ENCODE measurements at regions not wholly inside any gene's neighbourhood (a gene's known extent, or its start where the extent isn't known, plus 50 kb on each side); places are given as distances from the start of the nearest gene placed in this dataset.
"Not testable (repeated sequence)": the region's sequence is repeated elsewhere in the genome, so short reads cannot be mapped to it uniquely, and the experiment has no call there.

- Mint-ChIP-seq H3K9me3 (no peaks in the 10 kb centered on the region), H3K4me3 (no peak overlapping the region), H3K4me1 (ENCODE audit: low read depth) (no peaks in the 10 kb centered on the region), H3K27me3 (peaks cover 45% of the 10 kb centered on the region), H3K36me3 (ENCODE audit: low read depth) (no peaks in the 10 kb centered on the region), H3K27ac (no peak overlapping the region)
- DNase-seq: no peak
These were observed 179.2 kb downstream of the PTPN11 start for GRCh38 chr12:112597986-112598385.

- no peaks in the 10 kb centered on the region for H3K9me3 Mint-ChIP-seq
- no peaks in the 10 kb centered on the region for H3K4me1 Mint-ChIP-seq (ENCODE audit: low read depth)
- no peak overlapping the region for H3K4me3 Mint-ChIP-seq
- no peaks in the 10 kb centered on the region for H3K36me3 Mint-ChIP-seq (ENCODE audit: low read depth)
- DNase-seq: no peak
- no peak overlapping the region for H3K27ac Mint-ChIP-seq
- peaks cover 48% of the 10 kb centered on the region for H3K27me3 Mint-ChIP-seq
These were observed 179.9 kb downstream of the PTPN11 start for GRCh38 chr12:112598626-112599025.

- H3K4me1 Mint-ChIP-seq (ENCODE audit: low read depth): no peaks in the 10 kb centered on the region
- H3K4me3 Mint-ChIP-seq: no peak overlapping the region
- peaks cover 57% of the 10 kb centered on the region for H3K27me3 Mint-ChIP-seq
- H3K9me3 Mint-ChIP-seq: no peaks in the 10 kb centered on the region
- no peaks in the 10 kb centered on the region for H3K36me3 Mint-ChIP-seq (ENCODE audit: low read depth)
- no peak for DNase-seq
- H3K27ac Mint-ChIP-seq: no peak overlapping the region
These were observed 181.1 kb downstream of the PTPN11 start for GRCh38 chr12:112599871-112600270.

- H3K27ac Mint-ChIP-seq: no peak overlapping the region
These were observed 183.4 kb downstream of the PTPN11 start for GRCh38 chr12:112602150-112602549.

GRCh38 chr12:112606611-112607365 is 184.8 kb upstream of the RPH3A start:
- peaks cover 35% of the 10 kb centered on the region for H3K27me3 Mint-ChIP-seq
- H3K36me3 Mint-ChIP-seq (ENCODE audit: low read depth): no peaks in the 10 kb centered on the region
- no peak for DNase-seq
- no peak overlapping the region for H3K4me3 Mint-ChIP-seq
- H3K27ac Mint-ChIP-seq: no peak overlapping the region
- no peaks in the 10 kb centered on the region for H3K9me3 Mint-ChIP-seq
- no peaks in the 10 kb centered on the region for H3K4me1 Mint-ChIP-seq (ENCODE audit: low read depth)

More at GRCh38 chr12:112602150-112602549, 183.4 kb downstream of the PTPN11 start:
- no peak for DNase-seq
- Mint-ChIP-seq H3K4me1 (ENCODE audit: low read depth) (no peaks in the 10 kb centered on the region), H3K27me3 (peaks cover 47% of the 10 kb centered on the region), H3K9me3 (no peaks in the 10 kb centered on the region), H3K4me3 (no peak overlapping the region), H3K36me3 (ENCODE audit: low read depth) (no peaks in the 10 kb centered on the region)

GRCh38 chr12:112607427-112607826 is 184.1 kb upstream of the RPH3A start:
- no peak for DNase-seq
- no peak overlapping the region for H3K27ac Mint-ChIP-seq

GRCh38 chr12:112611908-112612307 is 179.6 kb upstream of the RPH3A start:
- H3K27me3 Mint-ChIP-seq: peaks cover 38% of the 10 kb centered on the region
- H3K4me3 Mint-ChIP-seq: no peak overlapping the region
- no peak for DNase-seq
- no peak overlapping the region for H3K27ac Mint-ChIP-seq
- no peaks in the 10 kb centered on the region for H3K4me1 Mint-ChIP-seq (ENCODE audit: low read depth)
- no peaks in the 10 kb centered on the region for H3K9me3 Mint-ChIP-seq
- H3K36me3 Mint-ChIP-seq (ENCODE audit: low read depth): no peaks in the 10 kb centered on the region

More at GRCh38 chr12:112607427-112607826, 184.1 kb upstream of the RPH3A start:
- Mint-ChIP-seq H3K4me3 (no peak overlapping the region), H3K27me3 (peaks cover 35% of the 10 kb centered on the region), H3K4me1 (ENCODE audit: low read depth) (no peaks in the 10 kb centered on the region), H3K9me3 (no peaks in the 10 kb centered on the region), H3K36me3 (ENCODE audit: low read depth) (no peaks in the 10 kb centered on the region)

- H3K9me3 Mint-ChIP-seq: no peaks in the 10 kb centered on the region
- no peak overlapping the region for H3K27ac Mint-ChIP-seq
- peaks cover 2% of the 10 kb centered on the region for H3K4me1 Mint-ChIP-seq (ENCODE audit: low read depth)
- no peaks in the 10 kb centered on the region for H3K36me3 Mint-ChIP-seq (ENCODE audit: low read depth)
- DNase-seq: no peak
- H3K27me3 Mint-ChIP-seq: peaks cover 42% of the 10 kb centered on the region
- no peak overlapping the region for H3K4me3 Mint-ChIP-seq
These were observed 176.4 kb upstream of the RPH3A start for GRCh38 chr12:112615196-112615595.

- H3K27ac Mint-ChIP-seq: no peak overlapping the region
- peaks cover 2% of the 10 kb centered on the region for H3K4me1 Mint-ChIP-seq (ENCODE audit: low read depth)
- DNase-seq: no peak
- no peaks in the 10 kb centered on the region for H3K36me3 Mint-ChIP-seq (ENCODE audit: low read depth)
- H3K27me3 Mint-ChIP-seq: peaks cover 44% of the 10 kb centered on the region
- no peak overlapping the region for H3K4me3 Mint-ChIP-seq
- H3K9me3 Mint-ChIP-seq: no peaks in the 10 kb centered on the region
These were observed 174.9 kb upstream of the RPH3A start for GRCh38 chr12:112616469-112617152.

GRCh38 chr12:112617153-112617505 is 174.4 kb upstream of the RPH3A start:
- no peak for DNase-seq
- Mint-ChIP-seq H3K4me3 (no peak overlapping the region), H3K27ac (no peak overlapping the region), H3K9me3 (no peaks in the 10 kb centered on the region), H3K36me3 (ENCODE audit: low read depth) (no peaks in the 10 kb centered on the region), H3K27me3 (peaks cover 44% of the 10 kb centered on the region), H3K4me1 (ENCODE audit: low read depth) (peaks cover 2% of the 10 kb centered on the region)

GRCh38 chr12:112627851-112628250 is 163.7 kb upstream of the RPH3A start:
- Mint-ChIP-seq H3K4me1 (ENCODE audit: low read depth) (peaks cover 3% of the 10 kb centered on the region), H3K36me3 (ENCODE audit: low read depth) (no peaks in the 10 kb centered on the region), H3K9me3 (no peaks in the 10 kb centered on the region), H3K4me3 (no peak overlapping the region), H3K27me3 (peaks cover 11% of the 10 kb centered on the region), H3K27ac (no peak overlapping the region)
- DNase-seq: no peak

- not testable (repeated sequence) for H3K9me3 Mint-ChIP-seq; H3K36me3 Mint-ChIP-seq (ENCODE audit: low read depth); H3K4me1 Mint-ChIP-seq (ENCODE audit: low read depth); H3K27ac Mint-ChIP-seq; H3K4me3 Mint-ChIP-seq; DNase-seq
- peaks cover 19% of the 10 kb centered on the region for H3K27me3 Mint-ChIP-seq
These were observed 159.6 kb upstream of the RPH3A start for GRCh38 chr12:112631974-112632373.

- Mint-ChIP-seq H3K9me3 (no peaks in the 10 kb centered on the region), H3K27ac (no peak overlapping the region), H3K4me1 (ENCODE audit: low read depth) (no peaks in the 10 kb centered on the region), H3K27me3 (peaks cover 30% of the 10 kb centered on the region), H3K36me3 (ENCODE audit: low read depth) (no peaks in the 10 kb centered on the region), H3K4me3 (no peak overlapping the region)
- DNase-seq: no peak
These were observed 156.5 kb upstream of the RPH3A start for GRCh38 chr12:112635036-112635435.

- Mint-ChIP-seq H3K9me3 (no peaks in the 10 kb centered on the region), H3K36me3 (ENCODE audit: low read depth) (no peaks in the 10 kb centered on the region), H3K4me1 (ENCODE audit: low read depth) (no peaks in the 10 kb centered on the region), H3K27me3 (peaks cover 29% of the 10 kb centered on the region), H3K27ac (no peak overlapping the region), H3K4me3 (no peak overlapping the region)
- DNase-seq: no peak
These were observed 153.1 kb upstream of the RPH3A start for GRCh38 chr12:112638420-112638819.

- no peak for DNase-seq
- Mint-ChIP-seq H3K4me1 (ENCODE audit: low read depth) (no peaks in the 10 kb centered on the region), H3K27ac (no peak overlapping the region), H3K27me3 (peaks cover 17% of the 10 kb centered on the region), H3K9me3 (peaks cover 3% of the 10 kb centered on the region), H3K36me3 (ENCODE audit: low read depth) (no peaks in the 10 kb centered on the region), H3K4me3 (no peak overlapping the region)
These were observed 146.0 kb upstream of the RPH3A start for GRCh38 chr12:112645586-112645985.
